HUDEP-2 (cell line): ENCODE measurements at regions not wholly inside any gene's neighbourhood (a gene's known extent, or its start where the extent isn't known, plus 50 kb on each side); places are given as distances from the start of the nearest gene placed in this dataset.
"Not testable (repeated sequence)": the region's sequence is repeated elsewhere in the genome, so short reads cannot be mapped to it uniquely, and the experiment has no call there.

Experiments used
- DNase-seq, 76 experiments: peaks; one replicate each; lab custom pipeline; 2025; ENCODE audit not compliant: unreplicated experiment in 76 of 76; lab: John Stamatoyannopoulos, UW

DNA sequence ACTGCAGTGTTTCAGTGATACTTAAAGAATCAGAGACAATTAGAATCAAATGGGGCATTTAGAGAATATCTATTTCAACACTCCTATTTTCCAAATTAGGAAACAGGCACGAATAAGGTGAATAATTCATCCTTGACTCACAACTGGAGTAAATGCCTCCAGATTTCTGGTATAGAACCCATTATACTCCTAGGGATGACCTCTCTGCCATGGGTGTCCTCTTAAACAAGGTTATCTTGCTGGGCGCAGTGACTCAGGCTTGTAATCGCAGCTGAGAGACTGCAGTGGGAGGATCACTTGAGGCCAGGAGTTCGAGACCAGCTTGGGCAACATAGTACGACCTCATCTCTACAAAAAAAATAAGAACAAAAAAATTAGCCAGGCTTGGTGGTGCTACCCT is 139.8 kb upstream of the ELAC2 start:
- DNase-seq, result no peak

DNA sequence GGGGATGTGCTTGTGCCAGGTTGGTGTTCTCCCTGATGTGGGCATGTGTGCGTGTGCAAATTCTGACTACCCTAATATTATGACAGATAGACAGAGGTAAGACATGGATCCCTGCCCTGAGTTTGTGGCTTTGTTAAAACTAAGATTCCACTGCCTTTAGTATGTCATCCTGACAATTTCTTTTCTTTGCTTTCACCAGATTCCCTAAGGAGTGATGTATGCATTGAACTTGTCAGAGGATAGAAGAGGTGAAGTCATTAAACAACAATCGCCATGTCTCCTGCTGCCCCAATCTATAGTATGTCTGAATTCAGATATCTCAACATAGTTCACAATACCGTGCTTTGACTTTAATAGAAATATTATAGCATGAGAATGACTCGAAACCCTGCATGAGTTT is 137.1 kb upstream of the ELAC2 start:
- DNase-seq, result no peak

DNA sequence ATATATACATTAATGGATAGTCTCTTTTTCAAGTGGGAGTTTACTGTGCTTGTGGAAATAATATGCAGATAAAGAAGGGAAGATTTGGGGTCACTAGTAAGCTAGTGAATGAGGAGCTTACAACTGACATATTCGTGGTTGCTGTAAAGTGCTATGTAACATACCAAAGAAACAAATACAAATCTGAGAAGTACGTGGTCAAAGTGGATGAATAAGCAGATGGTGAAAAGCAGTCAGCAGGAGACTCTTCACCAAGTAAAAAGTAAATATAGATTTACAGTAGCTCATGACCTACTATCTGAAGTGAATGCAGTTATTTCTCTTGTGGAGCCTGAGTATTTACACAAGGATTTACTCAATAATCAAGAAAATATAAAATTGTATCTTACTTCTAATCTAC is 136.6 kb upstream of the ELAC2 start:
- no peak for DNase-seq

DNA sequence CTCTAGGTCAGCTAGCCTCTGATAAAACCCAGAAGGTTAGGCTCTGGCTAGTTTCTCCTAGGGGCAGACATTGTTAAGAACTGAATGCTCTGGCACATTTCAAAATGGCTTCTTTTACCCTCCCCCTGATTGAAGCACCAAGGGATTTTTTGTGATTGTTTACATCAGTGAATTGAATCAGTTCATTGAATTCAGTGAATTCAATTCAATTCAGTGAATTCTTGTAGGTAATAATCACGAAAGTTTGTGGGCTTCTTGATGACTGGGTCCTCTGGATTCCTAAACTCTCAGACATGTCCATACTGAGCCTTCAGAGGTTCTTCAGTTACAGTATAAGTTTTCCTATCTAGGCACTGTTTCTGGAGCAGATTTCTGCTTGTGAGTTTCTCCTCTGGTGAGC is 135.2 kb upstream of the ELAC2 start:
- no peak for DNase-seq

DNA sequence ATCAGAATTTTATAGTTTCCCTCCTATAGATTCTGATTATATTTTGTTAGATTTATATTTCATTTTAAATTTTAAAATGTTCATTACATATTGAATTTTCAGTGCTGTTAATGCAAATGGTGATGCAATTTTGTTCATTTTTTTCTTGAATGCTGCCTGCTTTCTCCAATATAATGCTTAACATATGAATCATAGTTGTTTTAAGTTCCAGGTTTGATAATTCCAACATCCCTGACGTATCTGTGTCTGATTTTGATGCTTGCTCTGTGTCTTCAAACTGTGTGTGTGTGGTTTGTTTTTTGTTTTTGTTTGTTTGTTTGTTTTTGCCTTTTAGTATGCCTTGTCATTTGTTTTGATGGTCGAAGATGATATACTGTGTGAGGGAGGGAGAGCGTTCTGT is 134.7 kb upstream of the ELAC2 start:
- no peak for DNase-seq

DNA sequence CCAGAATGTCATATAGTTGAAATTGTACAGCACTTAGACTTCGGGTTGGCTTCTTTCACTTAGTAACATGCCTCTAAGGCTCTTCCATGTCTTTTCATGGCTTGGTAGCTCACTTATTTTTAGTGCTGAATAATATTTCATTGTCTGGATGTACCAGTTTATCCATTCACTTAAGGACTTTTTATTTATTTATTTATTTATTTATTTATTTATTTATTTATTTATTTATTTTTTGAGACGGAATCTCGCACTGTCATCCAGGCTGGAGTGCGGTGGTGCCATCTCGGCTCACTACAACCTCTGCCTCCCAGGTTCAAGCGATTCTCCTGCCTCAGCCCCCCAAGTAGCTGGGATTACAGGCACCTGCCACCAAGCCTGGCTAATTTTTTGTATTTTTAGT is 132.9 kb upstream of the ELAC2 start:
- not testable (repeated sequence) for DNase-seq

DNA sequence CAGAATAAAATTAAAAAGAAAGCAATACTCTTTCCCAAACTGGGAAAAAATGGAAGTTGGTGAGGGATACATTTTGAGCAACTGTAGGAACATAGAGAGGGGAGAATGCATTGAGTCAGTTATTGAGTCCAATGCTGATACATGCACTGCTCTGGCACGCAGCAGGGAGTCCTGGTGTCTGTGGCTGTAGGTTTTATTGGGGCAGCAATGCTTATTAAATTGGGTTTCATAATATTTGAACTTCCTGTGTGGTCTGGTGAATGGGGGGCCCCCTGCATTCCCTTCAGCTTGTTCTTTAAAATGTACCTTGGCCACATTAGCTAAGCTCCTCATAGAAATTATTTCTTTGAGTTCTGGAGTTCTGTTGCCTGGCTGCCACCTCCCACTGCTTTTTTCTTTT is 125.2 kb upstream of the ELAC2 start:
- DNase-seq, result no peak

DNA sequence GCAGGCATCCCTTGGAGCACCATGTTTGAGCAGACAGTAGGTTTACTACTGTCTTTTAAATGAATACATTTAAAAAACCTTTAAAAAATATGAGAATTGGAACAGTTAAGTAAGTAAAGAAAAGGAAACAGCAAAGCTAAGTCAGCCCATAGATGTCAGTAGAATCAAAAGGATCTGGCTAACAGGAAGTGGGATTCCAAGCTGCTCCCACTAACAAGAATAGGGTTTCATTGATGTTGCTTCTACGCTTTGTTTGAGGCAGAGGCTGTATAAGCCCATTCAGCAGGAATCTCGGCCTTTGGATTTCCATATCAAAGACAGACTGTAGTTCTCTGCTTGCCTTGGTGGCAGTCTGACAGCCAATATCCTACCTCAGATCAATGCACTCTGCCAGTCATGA is 122.9 kb upstream of the ELAC2 start:
- no peak for DNase-seq

DNA sequence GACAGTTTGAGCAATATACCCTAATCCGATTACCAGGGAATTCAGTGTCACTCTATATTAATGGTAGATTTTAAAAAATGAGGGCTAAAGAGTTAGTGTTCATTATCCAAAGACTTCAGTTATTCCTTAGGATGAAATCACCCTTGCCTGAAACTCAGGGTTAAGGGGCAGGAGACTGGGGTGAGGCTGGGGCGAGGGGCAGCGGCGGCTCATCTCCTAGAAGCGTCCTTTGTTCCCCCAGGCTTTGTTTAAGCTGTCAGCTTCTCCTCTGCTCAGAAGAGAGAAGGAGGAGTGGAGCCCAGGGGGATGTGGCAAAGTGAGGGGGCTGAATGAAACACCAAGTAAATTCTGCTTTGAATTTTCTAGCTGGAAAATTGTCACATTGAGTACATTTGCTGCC is 117.7 kb upstream of the ELAC2 start:
- DNase-seq, result no peak

DNA sequence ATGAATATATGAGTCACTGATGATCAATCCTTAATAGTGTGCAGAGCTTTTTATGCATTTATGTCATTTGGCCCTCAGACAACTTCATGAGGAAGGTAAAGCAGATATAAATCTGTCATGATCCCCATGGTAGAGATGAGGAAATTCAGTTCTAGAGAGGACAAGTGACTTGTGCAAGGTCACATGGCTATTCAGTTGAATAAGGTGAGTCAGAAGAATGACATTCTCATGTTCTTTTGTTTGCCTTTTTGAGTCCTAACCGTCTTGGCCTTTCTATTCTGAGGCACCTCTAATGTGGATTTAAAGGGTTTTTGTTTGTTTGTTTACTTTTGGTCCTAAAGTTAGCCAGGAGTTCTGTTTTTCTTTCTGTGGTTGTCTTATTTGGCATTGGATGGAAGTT is 116.2 kb upstream of the ELAC2 start:
- no peak for DNase-seq

DNA sequence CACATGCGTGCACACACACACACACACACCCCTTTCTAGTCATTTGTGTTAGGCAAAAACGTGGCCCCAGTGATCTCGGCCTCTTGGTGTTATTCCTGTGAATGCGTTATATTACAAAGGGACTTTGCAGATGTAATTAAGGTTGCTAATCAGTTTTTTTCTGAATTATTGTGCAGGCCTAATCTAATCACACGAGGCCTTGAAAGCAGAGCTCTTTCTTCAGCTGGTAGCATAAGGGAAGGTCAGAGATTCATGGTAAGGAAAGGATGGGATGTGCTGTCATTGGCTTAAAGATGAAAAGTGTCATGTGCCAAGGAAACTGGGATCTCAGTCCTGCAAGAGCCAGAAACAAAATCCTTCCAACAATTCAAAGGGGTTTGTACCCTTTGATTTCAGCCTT is 113.4 kb upstream of the ELAC2 start:
- no peak for DNase-seq

DNA sequence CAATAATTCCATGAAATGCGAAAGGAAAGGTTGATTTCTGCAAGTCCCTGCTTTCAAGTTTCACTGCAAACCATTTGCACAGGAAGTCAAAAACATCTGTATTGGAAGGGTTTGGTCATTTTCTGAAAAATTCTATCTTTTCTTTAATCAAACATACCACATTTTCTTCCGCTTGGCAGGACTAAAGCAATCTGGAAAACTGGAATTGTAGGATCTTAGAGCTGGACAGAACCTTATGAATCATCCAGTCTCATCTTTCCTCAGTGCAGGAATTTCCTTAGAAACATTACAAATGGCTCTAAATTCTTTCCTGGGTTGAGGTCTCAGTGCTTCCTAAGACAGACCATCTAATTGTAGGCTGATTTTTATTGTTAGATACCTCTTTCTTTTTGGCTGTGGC is 111.5 kb upstream of the ELAC2 start:
- no peak for DNase-seq

DNA sequence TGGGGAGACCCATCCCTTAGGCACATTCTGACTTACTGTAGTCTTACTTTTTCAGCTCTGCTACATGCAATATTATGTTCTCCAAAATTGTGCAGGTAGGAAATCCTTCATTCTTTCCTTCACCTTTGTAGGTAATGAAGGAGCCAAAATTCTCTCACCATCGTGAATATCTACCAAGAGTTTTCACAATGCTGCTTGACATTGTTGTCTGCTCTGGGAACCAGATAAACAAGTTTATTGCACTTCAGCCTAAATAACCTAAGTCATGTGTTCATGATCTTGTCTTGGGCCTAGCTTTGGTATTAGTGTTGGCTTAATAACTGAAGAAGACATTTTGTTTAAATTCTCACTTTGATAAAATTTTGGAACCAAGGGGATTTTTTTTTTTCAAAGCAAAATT is 110.8 kb upstream of the ELAC2 start:
- DNase-seq, result no peak

DNA sequence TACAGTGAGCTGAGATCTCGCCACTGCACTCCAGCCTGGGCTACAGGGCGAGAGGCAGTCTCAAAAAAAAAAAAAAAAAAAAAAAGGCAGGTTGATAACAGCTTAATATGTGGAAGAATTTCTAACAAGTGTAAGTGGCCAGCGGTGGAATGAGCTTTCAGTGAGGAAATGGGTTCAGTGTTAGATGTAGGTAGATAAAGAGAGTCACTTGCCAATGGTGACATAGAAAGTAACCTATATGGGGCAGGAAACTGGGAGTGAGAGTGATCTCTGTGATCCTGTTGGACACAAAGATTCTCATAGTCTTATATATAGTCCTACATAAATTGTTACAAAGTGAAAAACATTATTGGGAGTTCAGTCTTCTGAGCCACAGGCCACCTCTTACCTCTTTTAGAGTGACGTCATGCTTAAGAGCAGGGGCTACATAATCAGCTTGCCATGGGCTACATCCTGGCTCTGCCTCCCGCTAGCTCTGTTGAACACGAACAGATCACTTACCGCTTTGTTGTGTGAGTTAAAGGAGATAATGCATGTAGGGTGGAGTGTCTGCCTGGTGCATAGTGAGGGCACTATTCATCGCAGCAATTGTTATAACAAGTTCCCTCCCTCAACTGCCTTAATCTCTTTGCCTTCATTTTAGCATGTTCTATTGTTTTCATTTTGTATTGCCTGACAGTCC is 110.2 kb upstream of the ELAC2 start:
- DNase-seq, result no peak

DNA sequence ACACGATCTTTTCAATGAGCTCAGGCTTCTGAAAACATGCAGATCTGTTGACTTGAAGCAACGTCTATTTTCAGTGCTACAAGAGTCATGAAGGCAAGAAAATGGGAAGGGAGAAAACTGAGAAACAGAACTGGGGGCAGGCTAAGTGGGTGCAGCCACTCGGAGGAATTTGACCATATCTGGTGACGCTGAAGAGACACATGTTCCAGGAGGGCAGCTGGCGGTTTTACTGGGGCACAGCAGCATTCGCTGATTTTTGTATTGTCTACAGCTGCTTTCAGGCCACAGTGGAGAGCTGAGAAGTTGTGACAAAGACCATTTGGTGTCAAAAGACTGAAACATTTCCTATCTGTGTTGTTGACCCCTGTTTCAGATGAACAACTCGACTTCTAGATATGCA is 103.0 kb upstream of the ELAC2 start:
- no peak for DNase-seq

DNA sequence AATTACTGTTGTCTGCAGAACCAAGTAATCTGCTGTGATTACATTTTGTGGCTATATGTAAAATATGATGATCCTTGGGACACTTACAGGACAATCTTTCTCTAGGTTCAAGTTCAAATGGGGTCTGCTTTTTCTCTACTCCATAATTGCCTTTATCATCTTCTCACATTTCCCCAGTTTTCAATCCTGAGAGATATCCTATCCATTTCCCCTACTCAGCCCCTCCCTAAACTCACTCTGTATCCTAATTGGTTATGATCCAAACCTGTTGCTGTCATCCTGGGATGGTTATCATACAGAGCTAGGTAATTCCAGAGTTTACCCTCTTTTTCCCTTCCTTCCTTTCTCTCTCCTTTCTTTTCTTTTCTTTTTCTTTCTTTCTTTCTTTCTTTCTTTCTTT is 100.5 kb upstream of the ELAC2 start:
- no peak for DNase-seq

DNA sequence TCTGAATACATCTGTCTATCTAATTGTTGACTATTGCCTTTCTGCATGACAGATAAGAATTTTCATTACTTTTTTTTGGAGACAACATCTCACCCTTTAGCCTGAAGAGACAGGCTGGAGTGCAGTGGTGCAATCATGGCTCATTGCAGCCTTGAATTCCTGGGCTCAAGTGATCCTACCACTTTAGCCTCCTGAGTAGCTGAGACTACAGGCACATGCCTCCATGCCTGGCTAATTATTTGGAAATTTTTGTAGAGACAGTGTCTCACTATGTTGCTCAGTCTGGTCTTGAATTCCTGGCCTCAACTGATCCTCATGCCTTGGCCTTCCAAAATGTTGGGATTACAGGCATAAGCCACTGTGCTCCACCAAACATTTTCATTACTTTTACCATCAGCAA is 99.8 kb upstream of the ELAC2 start:
- no peak for DNase-seq

DNA sequence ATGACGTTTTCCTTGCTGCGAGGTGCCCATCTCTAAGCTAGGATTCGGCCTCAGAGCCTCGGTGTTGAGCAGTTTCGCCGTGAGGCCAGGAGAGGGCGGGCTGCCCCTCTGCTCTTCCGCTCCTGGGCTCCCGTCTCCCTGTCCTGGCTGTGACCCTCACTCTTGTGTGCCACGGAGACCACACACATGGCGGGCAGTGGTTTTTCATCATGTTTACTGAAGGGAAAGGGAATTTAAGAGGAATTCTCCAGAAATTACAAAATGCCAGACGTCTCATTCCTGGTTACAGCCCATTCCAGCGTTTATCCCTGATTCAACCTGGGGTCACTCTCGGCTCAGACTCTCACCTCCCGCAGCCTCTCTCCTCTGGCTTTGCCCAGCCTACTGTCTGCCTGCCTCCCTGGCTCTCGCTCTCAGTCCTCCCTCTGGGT is 96.8 kb upstream of the ELAC2 start:
- DNase-seq, result peak in 7 of 76 experiments; percentile 1 to 10 (median 4)

DNA sequence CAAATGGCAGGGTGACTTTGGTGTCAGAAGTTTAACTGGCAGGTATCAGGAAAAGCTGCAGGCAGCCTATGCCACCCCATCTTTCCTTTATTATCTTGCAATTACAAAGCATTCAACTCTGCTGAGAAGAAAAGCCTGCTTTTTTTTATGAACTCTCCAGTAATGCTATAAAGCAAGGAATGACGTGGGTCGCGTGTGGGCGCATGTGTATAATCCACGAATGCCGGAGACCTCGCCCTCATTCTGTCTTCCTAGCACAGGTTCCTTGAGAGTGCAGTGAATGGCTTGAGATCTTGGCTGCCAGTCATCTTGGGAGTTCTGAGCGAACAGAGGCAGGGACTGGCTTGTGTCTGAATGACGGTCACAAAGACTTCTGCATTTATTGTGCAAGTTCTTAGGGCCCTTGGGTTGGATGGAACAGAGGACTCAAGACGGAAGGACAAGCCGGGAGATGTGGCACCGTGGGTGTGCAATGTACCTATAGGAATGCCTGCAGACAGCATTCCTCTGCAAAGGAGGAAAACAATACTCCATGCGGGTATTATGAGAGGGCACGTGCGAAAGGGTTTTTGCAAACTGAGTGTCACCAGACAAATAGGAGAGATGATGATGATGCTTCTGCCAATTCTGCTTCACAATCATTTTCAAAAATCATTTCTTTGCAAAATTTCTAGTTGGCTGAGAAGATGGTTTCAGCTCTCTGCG is 96.1 kb upstream of the ELAC2 start:
- no peak for DNase-seq

DNA sequence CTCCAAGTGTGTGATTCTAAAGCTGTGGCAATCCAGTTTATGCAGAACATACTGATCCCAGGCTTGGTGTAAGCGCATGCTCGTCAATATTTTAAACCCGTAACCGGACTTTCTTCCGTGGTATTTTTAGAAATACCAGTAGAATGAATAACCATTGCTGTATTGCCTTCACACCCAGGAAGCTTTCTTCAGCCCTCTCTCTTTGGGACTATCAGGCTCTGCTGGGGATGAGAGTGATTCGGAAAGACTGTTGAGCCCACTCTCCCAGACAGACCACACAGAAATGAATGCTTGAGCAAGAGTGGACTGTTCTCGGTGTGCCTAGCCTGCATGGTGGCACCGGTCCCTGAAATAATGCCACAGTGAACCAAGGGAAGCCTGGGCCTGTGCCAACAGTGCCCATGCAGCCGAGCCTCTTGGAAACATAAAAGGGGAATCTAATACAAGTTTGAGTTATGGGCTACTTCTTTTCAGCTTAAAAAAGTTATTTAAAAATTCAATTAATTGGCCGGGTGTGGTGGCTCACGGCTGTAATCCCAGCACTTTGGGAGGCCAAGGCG is 89.9 kb upstream of the ELAC2 start:
- DNase-seq, result no peak

DNA sequence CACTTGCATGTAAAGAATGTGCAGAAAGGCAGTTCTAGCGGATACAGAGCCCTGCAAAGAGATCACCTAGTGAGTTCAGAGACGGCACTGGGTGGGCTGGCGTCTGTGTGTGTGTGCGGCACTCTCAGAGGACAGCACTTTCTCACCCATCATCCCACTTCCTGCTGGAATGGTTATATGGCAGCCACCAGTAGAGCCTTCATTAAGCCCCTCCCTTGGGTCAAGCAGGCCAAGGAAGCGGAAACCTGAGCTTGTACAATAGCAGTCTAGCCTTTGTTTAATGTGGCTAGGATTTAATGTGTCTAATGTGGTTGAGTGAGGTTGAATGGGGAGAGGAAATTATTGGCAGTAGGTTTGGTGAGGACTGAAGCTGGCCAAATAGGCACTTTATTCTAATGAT is 88.3 kb upstream of the ELAC2 start:
- DNase-seq, result no peak

DNA sequence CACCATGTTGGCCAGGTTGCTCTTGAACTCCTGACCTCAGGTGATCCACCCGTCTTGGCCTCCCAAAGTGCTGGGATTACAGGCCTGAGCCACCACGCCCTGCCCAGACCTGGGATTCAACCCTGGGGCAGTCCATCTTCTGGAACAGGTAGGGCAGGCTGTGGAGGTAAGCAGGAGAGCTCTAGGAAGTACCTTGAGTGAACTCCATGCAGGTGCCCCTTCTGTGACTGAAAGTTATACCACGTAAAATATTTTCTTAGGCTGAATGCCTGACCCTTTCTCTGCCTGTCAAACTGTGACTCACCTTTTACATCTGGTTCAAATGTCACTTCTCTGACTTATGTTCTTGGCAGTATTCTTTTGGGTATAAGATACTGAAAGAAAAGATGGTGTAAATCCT is 86.7 kb upstream of the ELAC2 start:
- no peak for DNase-seq
